Effector memory CD4-positive, alpha-beta T cell (primary cell): ENCODE measurements at regions not wholly inside any gene's neighbourhood (a gene's known extent, or its start where the extent isn't known, plus 50 kb on each side); places are given as distances from the start of the nearest gene placed in this dataset.

ENCODE experiments used
- DNase-seq, 3 donors: peaks; one replicate each; pipeline ENCODE4 v3.0.0-alpha.2; 2020
- H3K27ac ChIP-seq: 2 replicates; pipeline ENCODE4 v1.7.0; 2013; ENCODE audit warnings: mild to moderate bottlenecking, low read length, moderate library complexity; ENCODE audit not compliant: insufficient read depth, poor library complexity, severe bottlenecking
- H3K27me3 ChIP-seq: replicated peaks from 2 replicates; pipeline ENCODE4 v1.7.0; 2013; ENCODE audit warnings: mild to moderate bottlenecking, low read length; ENCODE audit not compliant: insufficient read depth, control insufficient read depth, poor library complexity, severe bottlenecking
- H3K36me3 ChIP-seq: 2 replicates; pipeline ENCODE4 v1.7.0; 2013; ENCODE audit warnings: mild to moderate bottlenecking, low read length, moderate library complexity; ENCODE audit not compliant: control insufficient read depth, insufficient read depth
- H3K4me1 ChIP-seq: 2 replicates; pipeline ENCODE4 v1.7.0; 2013; ENCODE audit warnings: low read length, mild to moderate bottlenecking; ENCODE audit not compliant: control insufficient read depth, insufficient read depth, poor library complexity, severe bottlenecking
- H3K4me3 ChIP-seq: 2 replicates; pipeline ENCODE4 v1.7.0; 2013; ENCODE audit warnings: low read length, low read depth, mild to moderate bottlenecking; ENCODE audit not compliant: insufficient read depth, poor library complexity, severe bottlenecking
- H3K9me3 ChIP-seq: 2 replicates; pipeline ENCODE4 v1.7.0; 2013; ENCODE audit warnings: mild to moderate bottlenecking, low read length, moderate library complexity; ENCODE audit not compliant: control insufficient read depth

DNA sequence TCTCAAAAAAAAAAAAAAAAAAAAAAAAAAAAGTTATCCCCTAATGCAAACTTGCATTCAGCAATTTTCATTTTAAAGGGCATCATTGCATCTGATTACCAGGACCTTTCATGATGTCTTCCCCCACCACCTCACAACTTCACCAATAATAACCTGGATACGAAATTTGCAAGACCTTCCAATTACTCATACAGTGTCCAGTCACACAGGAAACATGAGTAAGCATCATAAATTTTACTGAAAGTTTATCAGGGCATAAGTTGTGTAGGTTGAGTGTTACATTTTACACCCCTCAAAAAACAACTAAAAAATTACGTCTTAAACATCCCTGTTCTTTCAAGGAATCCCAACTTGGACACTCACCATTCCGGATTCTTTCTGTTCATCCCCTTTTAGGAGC is 79.1 kb upstream of the ANKEF1 start:
- Histone ChIP-seq H3K4me1 (no peaks in the 10 kb centered on the region), H3K4me3 (no peak overlapping the region), H3K9me3 (no peaks in the 10 kb centered on the region), H3K36me3 (no peaks in the 10 kb centered on the region), H3K27ac (no peak overlapping the region), H3K27me3 (no peaks in the 10 kb centered on the region)
- DNase-seq: no peak

DNA sequence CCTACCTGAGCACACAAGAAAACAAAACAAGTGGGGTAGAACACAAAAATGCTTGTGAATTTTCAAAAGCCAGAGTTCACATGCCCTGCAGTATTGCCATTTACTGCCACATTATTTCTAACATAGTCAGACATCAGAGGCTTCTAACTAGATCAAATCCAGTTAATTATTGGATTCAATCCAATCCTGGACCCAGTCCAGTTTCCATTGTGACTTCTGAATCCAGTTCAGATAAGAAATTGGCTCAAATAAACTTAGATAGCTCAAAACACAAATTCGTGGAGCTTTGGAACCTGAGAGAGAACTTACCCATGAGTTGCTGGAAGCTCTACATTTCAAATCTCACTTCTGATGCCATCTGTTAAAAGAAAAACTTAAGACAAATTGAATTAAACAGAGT is 85.2 kb upstream of the ANKEF1 start:
- DNase-seq: no peak
- Histone ChIP-seq H3K4me1 (no peaks in the 10 kb centered on the region), H3K27ac (no peak overlapping the region), H3K9me3 (no peaks in the 10 kb centered on the region), H3K36me3 (no peaks in the 10 kb centered on the region), H3K4me3 (no peak overlapping the region), H3K27me3 (no peaks in the 10 kb centered on the region)

DNA sequence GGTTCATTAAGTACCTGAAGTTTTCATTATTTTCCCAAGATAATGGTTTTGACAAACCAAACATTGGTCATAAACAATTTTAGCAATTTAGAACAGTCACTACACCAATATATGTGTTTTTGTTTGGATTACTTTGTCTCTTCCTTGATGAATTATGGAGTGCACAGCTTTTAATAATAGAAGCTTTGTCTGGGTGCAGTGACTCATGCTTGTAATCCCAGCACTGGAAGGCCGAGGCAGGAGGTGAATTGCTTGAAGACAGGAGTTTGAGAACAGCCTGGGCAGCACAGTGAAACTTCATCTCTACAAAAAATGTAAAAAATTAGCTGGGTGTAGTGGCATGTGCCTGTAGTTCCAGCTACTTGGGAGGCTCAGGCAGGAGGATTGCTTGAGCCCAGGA is 89.4 kb upstream of the ANKEF1 start:
- no peaks in the 10 kb centered on the region for H3K9me3 ChIP-seq
- no peak overlapping the region for H3K27ac ChIP-seq
- no peak for DNase-seq
- no peak overlapping the region for H3K4me3 ChIP-seq
- no peaks in the 10 kb centered on the region for H3K36me3 ChIP-seq
- H3K4me1 ChIP-seq: no peaks in the 10 kb centered on the region
- H3K27me3 ChIP-seq: no peaks in the 10 kb centered on the region

DNA sequence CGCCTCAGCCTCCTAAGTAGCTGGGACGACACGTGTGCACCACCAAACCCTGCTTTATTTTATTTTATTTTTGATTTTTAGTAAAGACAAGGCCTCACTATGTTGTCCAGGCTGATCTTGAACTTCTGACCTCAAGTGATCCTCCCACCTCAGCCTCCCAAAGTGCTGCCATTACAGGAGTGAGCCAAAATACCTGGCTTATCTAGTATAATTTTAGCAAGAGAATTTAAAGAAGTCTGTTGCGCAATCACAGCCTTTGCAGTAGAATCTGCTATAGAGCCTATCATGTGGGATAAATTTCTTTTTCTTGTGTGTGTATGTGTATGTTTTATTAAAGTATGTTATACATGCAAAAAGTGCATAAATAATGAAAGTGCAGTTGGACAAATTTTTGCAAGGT is 92.1 kb upstream of the ANKEF1 start:
- Histone ChIP-seq H3K4me3 (no peak overlapping the region), H3K27ac (no peak overlapping the region), H3K4me1 (no peaks in the 10 kb centered on the region), H3K9me3 (no peaks in the 10 kb centered on the region), H3K27me3 (no peaks in the 10 kb centered on the region), H3K36me3 (no peaks in the 10 kb centered on the region)
- DNase-seq: no peak

DNA sequence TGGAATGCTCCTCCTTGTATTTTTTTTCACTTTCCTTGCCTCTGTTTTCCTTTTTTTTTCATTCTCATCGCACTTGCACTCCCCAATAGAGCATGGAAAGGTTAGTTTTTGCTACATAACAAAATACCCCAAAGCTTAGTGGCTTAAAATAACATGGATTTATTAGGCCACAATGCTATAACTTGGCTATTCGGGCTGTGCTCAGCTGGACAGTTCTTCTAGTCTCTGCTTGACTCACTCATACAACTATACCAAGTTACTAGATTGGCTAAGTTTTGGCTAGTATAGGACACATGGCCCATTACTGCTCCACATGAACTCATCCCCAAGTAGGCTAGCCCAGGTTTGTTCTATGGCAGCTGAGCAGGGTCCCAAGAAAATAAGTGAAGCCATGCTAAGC is 94.5 kb upstream of the ANKEF1 start:
- no peaks in the 10 kb centered on the region for H3K4me1 ChIP-seq
- DNase-seq: no peak
- no peak overlapping the region for H3K27ac ChIP-seq
- H3K27me3 ChIP-seq: no peaks in the 10 kb centered on the region
- no peaks in the 10 kb centered on the region for H3K36me3 ChIP-seq
- no peak overlapping the region for H3K4me3 ChIP-seq
- H3K9me3 ChIP-seq: no peaks in the 10 kb centered on the region

DNA sequence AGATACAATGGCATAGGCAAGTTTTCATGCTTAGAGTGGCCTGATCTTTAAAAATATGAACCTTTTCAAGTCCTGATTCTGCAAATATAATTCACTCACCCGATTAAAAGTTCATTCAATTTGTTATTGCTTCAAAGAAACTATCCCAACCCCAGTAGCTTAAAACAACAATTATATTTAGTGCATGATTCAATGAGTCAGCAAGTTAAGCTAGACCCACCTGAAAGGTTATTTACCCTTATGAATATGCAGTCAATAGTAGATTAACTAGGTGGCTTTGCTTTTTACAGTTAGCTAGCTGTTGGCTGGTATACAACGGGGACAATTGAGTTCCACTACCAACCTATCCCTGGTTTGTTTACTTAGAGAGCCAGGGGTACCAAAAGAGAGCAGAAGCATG is 95.6 kb upstream of the ANKEF1 start:
- Histone ChIP-seq H3K27ac (no peak overlapping the region), H3K36me3 (no peaks in the 10 kb centered on the region), H3K4me3 (no peak overlapping the region), H3K4me1 (no peaks in the 10 kb centered on the region), H3K9me3 (no peaks in the 10 kb centered on the region), H3K27me3 (no peaks in the 10 kb centered on the region)
- no peak for DNase-seq

DNA sequence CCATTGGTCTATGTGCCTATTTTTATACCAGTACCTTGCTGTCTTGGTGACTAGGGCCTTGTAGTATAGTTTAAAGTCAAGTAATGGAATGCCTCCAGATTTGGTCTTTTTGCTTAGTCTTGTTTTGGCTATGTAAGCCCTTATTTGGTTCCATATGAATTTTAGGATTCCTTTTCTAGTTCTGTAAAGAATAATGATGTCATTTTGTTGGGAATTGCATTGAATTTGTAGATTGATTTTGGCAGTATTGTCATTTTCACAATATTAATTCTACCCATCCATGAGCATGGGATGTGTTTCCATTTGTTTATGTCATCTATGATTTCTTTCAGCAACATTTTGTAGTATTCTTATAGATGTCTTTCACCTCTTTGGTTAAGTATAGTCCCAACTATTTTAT is 96.4 kb upstream of the PAK5 start:
- no peaks in the 10 kb centered on the region for H3K27me3 ChIP-seq
- H3K36me3 ChIP-seq: no peaks in the 10 kb centered on the region
- no peak overlapping the region for H3K27ac ChIP-seq
- H3K9me3 ChIP-seq: no peaks in the 10 kb centered on the region
- DNase-seq: no peak
- no peaks in the 10 kb centered on the region for H3K4me1 ChIP-seq
- no peak overlapping the region for H3K4me3 ChIP-seq

DNA sequence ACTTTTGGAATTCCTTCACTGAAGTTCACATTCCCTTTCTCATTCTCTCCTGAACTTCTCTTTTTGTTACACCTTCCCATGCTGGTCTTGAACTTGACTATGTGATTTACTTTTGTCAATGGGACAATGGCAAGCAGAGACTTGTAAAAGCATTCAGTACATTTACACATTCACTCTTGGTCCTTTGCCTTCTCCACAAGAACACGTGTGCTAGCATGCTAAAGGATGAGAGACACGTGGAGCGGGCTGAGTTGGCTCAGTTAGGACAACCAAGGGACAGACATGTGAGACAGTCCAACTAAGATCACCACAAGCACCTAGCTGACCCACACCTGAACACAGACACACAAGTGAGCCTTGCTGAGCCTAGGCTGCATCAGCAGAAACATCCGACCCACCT is 91.3 kb upstream of the PAK5 start:
- no peaks in the 10 kb centered on the region for H3K4me1 ChIP-seq
- no peaks in the 10 kb centered on the region for H3K36me3 ChIP-seq
- no peaks in the 10 kb centered on the region for H3K9me3 ChIP-seq
- H3K27ac ChIP-seq: no peak overlapping the region
- no peak overlapping the region for H3K4me3 ChIP-seq
- DNase-seq: no peak
- no peaks in the 10 kb centered on the region for H3K27me3 ChIP-seq

DNA sequence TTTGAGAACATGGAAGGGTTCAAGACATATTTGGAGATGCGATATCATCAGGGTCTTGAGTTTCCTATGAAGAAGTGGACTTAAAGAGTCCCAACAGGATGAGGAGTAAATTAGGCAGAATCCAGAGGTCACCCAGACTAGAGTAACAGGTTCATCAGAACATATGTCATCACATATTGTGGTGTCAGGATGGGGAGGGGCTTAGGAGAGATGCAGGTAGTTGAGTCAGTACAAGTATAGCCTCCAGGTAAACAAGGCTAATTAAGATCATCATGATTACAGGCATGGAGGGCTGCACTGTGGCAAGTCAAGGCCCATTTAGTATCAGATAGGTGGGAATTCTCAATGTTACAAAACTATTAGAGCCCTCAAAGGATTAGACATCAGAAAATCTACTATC is 90.1 kb upstream of the PAK5 start:
- no peak for DNase-seq
- Histone ChIP-seq H3K4me1 (no peaks in the 10 kb centered on the region), H3K27ac (no peak overlapping the region), H3K4me3 (no peak overlapping the region), H3K9me3 (no peaks in the 10 kb centered on the region), H3K36me3 (no peaks in the 10 kb centered on the region), H3K27me3 (no peaks in the 10 kb centered on the region)

DNA sequence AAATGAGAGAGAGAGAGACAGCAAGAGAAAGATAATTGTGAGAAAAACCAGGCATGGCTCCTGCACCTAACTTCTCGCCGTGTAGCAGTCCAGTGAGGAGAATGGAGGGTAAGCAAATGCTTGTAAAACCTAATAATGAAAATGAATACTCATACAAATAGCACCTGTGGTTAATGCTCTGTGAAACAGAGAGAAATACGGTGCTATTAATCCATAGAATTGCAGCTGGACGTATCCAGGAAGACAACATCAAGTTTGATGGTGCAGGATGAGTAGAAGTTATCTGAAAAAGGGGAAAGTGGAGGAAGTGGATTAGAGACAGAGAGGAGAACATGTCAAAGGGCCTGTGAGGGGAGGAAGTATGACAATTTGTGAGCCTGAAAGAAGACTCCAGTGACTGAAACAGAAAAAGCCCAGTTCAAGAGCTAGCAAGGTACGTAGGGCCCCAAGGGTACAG is 89.4 kb upstream of the PAK5 start:
- DNase-seq: no peak
- no peaks in the 10 kb centered on the region for H3K36me3 ChIP-seq
- no peaks in the 10 kb centered on the region for H3K4me1 ChIP-seq
- no peak overlapping the region for H3K27ac ChIP-seq
- no peaks in the 10 kb centered on the region for H3K9me3 ChIP-seq
- no peaks in the 10 kb centered on the region for H3K27me3 ChIP-seq
- H3K4me3 ChIP-seq: no peak overlapping the region

DNA sequence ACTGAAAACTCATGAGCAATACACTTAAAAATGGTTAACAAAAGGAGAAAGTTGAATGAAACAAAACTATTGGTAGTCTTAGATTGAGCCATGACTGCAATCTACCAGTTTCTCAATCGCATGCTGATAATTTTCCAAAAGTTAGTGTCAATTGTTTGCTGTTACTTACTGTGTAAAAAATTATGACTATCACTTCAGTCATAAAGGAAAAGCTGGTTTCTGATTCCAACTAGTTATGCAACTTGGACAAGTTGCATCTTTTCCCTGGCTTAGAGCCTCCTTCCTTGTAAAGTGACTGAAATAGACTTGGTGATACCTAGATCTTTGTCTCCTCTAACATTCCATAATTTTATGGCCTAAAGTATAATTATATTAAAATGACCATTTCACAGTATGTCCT is 88.3 kb upstream of the PAK5 start:
- Histone ChIP-seq H3K36me3 (no peaks in the 10 kb centered on the region), H3K27ac (no peak overlapping the region), H3K27me3 (no peaks in the 10 kb centered on the region), H3K4me1 (no peaks in the 10 kb centered on the region), H3K9me3 (no peaks in the 10 kb centered on the region), H3K4me3 (no peak overlapping the region)
- DNase-seq: no peak
